ENCODE measurements at regions not wholly inside any gene's neighbourhood (a gene's known extent, or its start where the extent isn't known, plus 50 kb on each side); places are given as distances from the start of the nearest gene placed in this dataset.
"Not testable (repeated sequence)": the region's sequence is repeated elsewhere in the genome, so short reads cannot be mapped to it uniquely, and the experiment has no call there.

DNA sequence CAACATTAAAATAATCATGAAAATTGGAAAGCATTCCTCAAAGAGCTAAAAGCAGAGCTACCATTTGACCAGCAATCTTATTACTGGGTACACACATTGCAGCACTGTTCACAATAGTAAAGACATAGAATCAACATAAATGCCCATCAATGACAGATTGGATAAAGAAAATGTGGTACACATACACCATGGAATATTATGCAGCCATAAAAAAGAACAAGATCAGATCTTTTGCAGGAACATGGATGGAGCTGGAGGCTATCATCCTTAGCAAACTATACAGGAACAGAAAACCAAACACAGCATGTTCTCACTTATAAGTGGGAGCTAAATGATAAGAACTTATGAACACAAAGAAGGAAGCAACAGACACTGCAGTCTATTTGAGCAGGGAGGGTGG, 52.8 kb upstream of the UNC5A start:
- not testable (repeated sequence) for TF ChIP-seq OSR1, CSDC2 (CRISPR knock-in tag; IDR thresholded peaks at IDR 0.05)
- TF ChIP-seq, protein P1, sequence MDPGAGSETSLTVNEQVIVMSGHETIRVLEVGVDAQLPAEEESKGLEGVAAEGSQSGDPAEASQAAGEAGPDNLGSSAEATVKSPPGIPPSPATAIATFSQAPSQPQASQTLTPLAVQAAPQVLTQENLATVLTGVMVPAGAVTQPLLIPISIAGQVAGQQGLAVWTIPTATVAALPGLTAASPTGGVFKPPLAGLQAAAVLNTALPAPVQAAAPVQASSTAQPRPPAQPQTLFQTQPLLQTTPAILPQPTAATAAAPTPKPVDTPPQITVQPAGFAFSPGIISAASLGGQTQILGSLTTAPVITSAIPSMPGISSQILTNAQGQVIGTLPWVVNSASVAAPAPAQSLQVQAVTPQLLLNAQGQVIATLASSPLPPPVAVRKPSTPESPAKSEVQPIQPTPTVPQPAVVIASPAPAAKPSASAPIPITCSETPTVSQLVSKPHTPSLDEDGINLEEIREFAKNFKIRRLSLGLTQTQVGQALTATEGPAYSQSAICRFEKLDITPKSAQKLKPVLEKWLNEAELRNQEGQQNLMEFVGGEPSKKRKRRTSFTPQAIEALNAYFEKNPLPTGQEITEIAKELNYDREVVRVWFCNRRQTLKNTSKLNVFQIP (CRISPR knock-in tag; IDR thresholded peaks at IDR 0.05; ENCODE audit: borderline replicate concordance, low read depth) = not testable (repeated sequence)
